ENCODE measurements at regions not wholly inside any gene's neighbourhood (a gene's known extent, or its start where the extent isn't known, plus 50 kb on each side); places are given as distances from the start of the nearest gene placed in this dataset.

GRCh38 chrX:128105659-128106058 lies 53.5 kb upstream of the ACTRT1 start:
- POLR2A ChIA-PET = no interaction called here
- no peaks in the 10 kb centered on the region for H3K9me3 Mint-ChIP-seq (ENCODE audit: low read depth)
- no peak overlapping the region for H3K4me3 Mint-ChIP-seq
- H3K4me1 Mint-ChIP-seq = no peaks in the 10 kb centered on the region
- no peaks in the 10 kb centered on the region for H3K27me3 Mint-ChIP-seq
- H3K27ac Mint-ChIP-seq = no peak overlapping the region
- CTCF ChIA-PET = interaction anchor here (0.8 kb wide), 1 partner anchor 19 kb away, joined by 4 read pairs; no protein-coding TSS in a partner anchor
- no peaks in the 10 kb centered on the region for H3K36me3 Mint-ChIP-seq (ENCODE audit: low read depth)
- intact Hi-C loops (cut with DNase I, micrococcal nuclease) = loop anchor here in 1 of 2 experiments (5.0 kb wide), 2 partner anchors 872 to 1257 kb away; no protein-coding TSS in a partner anchor
- no peak for DNase-seq
- no peak for ATAC-seq

Measured in activated CD4-positive, alpha-beta T cell treated with anti-CD3 and anti-CD28 coated beads for 36 hours (primary cell).